Tibial artery (tissue), 4 donors: ENCODE measurements at regions not wholly inside any gene's neighbourhood (a gene's known extent, or its start where the extent isn't known, plus 50 kb on each side); places are given as distances from the start of the nearest gene placed in this dataset.

Source experiments
- DNase-seq, 2 donors: peaks; one replicate each; pipeline ENCODE4 v3.0.0-alpha.2; 2019
- H3K27ac ChIP-seq, 2 donors: fragments of 200-600 bp; sonication (generic) in 1 of 2; 1 replicate in 1 of 2; 2 replicates in 1 of 2; pipeline ENCODE4 v1.5.1; 2018 to 2019; ENCODE audit warnings: mild to moderate bottlenecking in 1 of 2
- H3K27me3 ChIP-seq, 2 donors: fragments of 200-600 bp; sonication (generic) in 1 of 2; one replicate each; pipeline versions ENCODE4 v1.5.1 to v1.6.0; 2016 to 2019
- H3K36me3 ChIP-seq, 3 donors: fragments of 200-600 bp; sonication (generic) in 2 of 3; one replicate each; pipeline ENCODE4 v1.5.1; 2016 to 2019; ENCODE audit warnings: mild to moderate bottlenecking in 2 of 3
- H3K4me1 ChIP-seq, 4 donors: fragments of 200-600 bp; sonication (generic) in 2 of 4; 1 replicate in 3 of 4; 2 replicates in 1 of 4; pipeline ENCODE4 v1.5.1; 2016 to 2019
- H3K4me3 ChIP-seq, 2 donors: fragments of 200-600 bp; sonication (generic) in 1 of 2; 1 replicate in 1 of 2; 2 replicates in 1 of 2; pipeline ENCODE4 v1.5.1; 2018 to 2019; ENCODE audit warnings: mild to moderate bottlenecking in 2 of 2
- H3K9me3 ChIP-seq, 3 donors: fragments of 200-600 bp; sonication (generic) in 1 of 3; one replicate each; pipeline ENCODE4 v1.5.1; 2016 to 2019
- CTCF ChIP-seq, 2 experiments: fragments of 200-600 bp in 1 of 2; fragments of 450-650 bp in 1 of 2; IDR thresholded peaks; one replicate each; pipeline ENCODE4 v1.5.1; 2017 to 2019; ENCODE audit warnings: antibody characterized with exemption in 2 of 2, mild to moderate bottlenecking in 1 of 2, moderate library complexity in 1 of 2
- intact Hi-C: fragments of 100-400 bp; cut with DNase I; formaldehyde crosslinking; loops from one replicate; pipeline ENCODE4 v1.15.0; 2023; ENCODE audit warnings: low total_unique reads

- intact Hi-C loops, result no loop called here
- H3K4me3 ChIP-seq, result no peak overlapping the region
- H3K9me3 ChIP-seq, result no peaks in the 10 kb centered on the region
- H3K36me3 ChIP-seq, result no peaks in the 10 kb centered on the region
- DNase-seq, result no peak
- H3K27ac ChIP-seq, result no peak overlapping the region
- H3K4me1 ChIP-seq, result no peaks in the 10 kb centered on the region
- peaks cover 0 to 12% of the 10 kb centered on the region in 2 donors for H3K27me3 ChIP-seq
- no peak for TF ChIP-seq CTCF (IDR thresholded peaks at IDR 0.05)
Observed at GRCh38 chr2:84323890-84324289, 135.2 kb downstream of the SUCLG1 start.

- intact Hi-C loops, result no loop called here
- no peaks in the 10 kb centered on the region for H3K36me3 ChIP-seq
- no peaks in the 10 kb centered on the region for H3K9me3 ChIP-seq
- no peak overlapping the region for H3K4me3 ChIP-seq
- no peak for DNase-seq
- TF ChIP-seq CTCF (IDR thresholded peaks at IDR 0.05), result no peak
- H3K27ac ChIP-seq, result no peak overlapping the region
- H3K4me1 ChIP-seq, result no peaks in the 10 kb centered on the region
- peaks cover 0 to 14% of the 10 kb centered on the region in 2 donors for H3K27me3 ChIP-seq
Observed at GRCh38 chr2:84320940-84321339, 138.1 kb downstream of the SUCLG1 start.

DNA sequence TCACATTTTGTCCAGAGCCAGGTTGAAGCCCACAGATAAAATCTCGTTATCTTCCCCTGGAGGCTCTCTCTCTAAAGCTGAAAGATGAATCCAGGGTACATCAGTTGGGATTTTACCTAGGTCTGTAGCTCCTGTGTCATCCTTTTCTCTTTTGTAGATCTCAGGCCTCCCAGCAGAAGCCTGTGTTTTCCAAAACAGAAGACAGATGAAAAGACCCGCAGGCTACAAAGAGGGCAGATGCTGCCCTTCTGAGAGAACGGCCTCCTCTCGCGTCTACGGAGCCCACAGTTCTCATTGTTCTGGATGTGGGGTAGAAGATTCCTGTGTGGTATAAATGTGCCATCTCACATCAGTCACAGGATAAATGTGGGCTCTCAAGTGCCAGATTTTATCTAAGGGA, 139.5 kb downstream of the SUCLG1 start:
- intact Hi-C loops, result no loop called here
- no peaks in the 10 kb centered on the region for H3K4me1 ChIP-seq

DNA sequence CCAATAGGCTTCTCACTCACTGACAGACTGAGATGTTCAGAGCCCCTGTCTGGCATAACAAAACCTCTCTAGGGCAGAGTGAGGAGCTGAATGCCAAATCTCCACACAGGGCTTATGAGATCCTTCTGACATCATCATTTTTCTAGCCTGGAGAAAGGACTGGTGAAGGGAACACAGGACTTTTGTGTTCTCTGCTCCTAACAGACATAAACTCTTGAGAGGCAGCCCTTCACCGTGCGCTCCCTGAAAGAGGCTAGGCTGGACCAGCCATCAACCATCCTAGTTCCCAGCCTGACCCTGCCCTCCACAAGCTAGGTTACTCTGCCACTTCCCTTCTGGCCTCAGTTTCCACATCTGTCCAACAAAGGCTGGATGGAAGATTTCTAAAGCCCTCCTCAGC, 141.9 kb downstream of the SUCLG1 start:
- intact Hi-C loops, result no loop called here

More for the DNA sequence above, 139.5 kb downstream of the SUCLG1 start:
- TF ChIP-seq CTCF (IDR thresholded peaks at IDR 0.05), result no peak
- H3K36me3 ChIP-seq, result no peaks in the 10 kb centered on the region
- H3K4me3 ChIP-seq, result no peak overlapping the region
- H3K9me3 ChIP-seq, result no peaks in the 10 kb centered on the region
- peaks cover 0 to 20% of the 10 kb centered on the region in 2 donors for H3K27me3 ChIP-seq
- no peak for DNase-seq
- no peak overlapping the region for H3K27ac ChIP-seq

DNA sequence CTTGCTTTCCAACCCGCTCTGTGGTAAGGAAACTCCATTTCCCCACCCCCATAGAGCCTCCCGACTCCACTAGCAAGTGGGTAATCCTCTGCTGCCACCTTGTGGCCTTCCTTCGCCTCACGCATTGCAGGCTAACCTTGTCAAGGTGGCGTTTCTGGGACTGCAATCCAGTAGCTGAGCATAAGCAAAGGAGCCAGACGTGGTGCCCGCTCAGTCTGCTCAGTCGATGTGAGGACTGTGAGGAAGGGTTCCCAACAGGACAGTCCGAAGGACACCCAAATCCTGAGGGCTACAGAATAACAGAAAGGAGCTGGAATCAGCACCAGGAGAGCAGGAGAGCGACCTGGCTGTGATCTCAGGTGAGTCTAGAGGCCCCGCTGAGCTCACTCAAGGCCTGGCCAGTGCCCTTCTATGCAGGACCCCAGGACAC, 144.2 kb downstream of the SUCLG1 start:
- no peak overlapping the region for H3K27ac ChIP-seq
- intact Hi-C loops, result no loop called here
- no peaks in the 10 kb centered on the region for H3K4me1 ChIP-seq
- peak in 1 of 2 donors; percentile 38 for DNase-seq
- peaks cover 0 to 18% of the 10 kb centered on the region in 2 donors for H3K27me3 ChIP-seq
- H3K36me3 ChIP-seq, result no peaks in the 10 kb centered on the region
- no peaks in the 10 kb centered on the region for H3K9me3 ChIP-seq
- TF ChIP-seq CTCF (IDR thresholded peaks at IDR 0.05), result peak; percentile 45 to 64
- H3K4me3 ChIP-seq, result no peak overlapping the region

More for the DNA sequence above, 141.9 kb downstream of the SUCLG1 start:
- DNase-seq, result no peak
- Histone ChIP-seq H3K36me3 (no peaks in the 10 kb centered on the region), H3K4me1 (no peaks in the 10 kb centered on the region), H3K9me3 (no peaks in the 10 kb centered on the region), H3K27me3 (peaks cover 0 to 23% of the 10 kb centered on the region in 2 donors), H3K4me3 (no peak overlapping the region), H3K27ac (no peak overlapping the region)
- TF ChIP-seq CTCF (IDR thresholded peaks at IDR 0.05), result no peak

- H3K36me3 ChIP-seq, result no peaks in the 10 kb centered on the region
- intact Hi-C loops, result no loop called here
- H3K4me3 ChIP-seq, result no peak overlapping the region
- no peaks in the 10 kb centered on the region for H3K4me1 ChIP-seq
- H3K9me3 ChIP-seq, result no peaks in the 10 kb centered on the region
- H3K27me3 ChIP-seq, result peaks cover 0 to 12% of the 10 kb centered on the region in 2 donors
- H3K27ac ChIP-seq, result no peak overlapping the region
- no peak for TF ChIP-seq CTCF (IDR thresholded peaks at IDR 0.05)
- DNase-seq, result no peak
Observed at GRCh38 chr2:84314250-84314649, 144.8 kb downstream of the SUCLG1 start.
